SK-N-SH (cell line): ENCODE measurements at regions not wholly inside any gene's neighbourhood (a gene's known extent, or its start where the extent isn't known, plus 50 kb on each side); places are given as distances from the start of the nearest gene placed in this dataset.

Source experiments
- CTCF ChIA-PET: fragments of 300-600, 350-600 bp; formaldehyde crosslinking; extraction: SDS; loops from one replicate; lab custom pipeline; 2021; lab: Yijun Ruan, JAX
- POLR2A ChIA-PET: fragments of 350-600 bp; sonication (Branson Sonifier 250); formaldehyde crosslinking; extraction: SDS; loops from one replicate; lab custom pipeline; 2020; ENCODE audit warnings: antibody characterized with exemption, inconsistent platforms; lab: Yijun Ruan, JAX
- DNase-seq: peaks from one replicate; pipeline ENCODE4 v3.0.0; 2012
- H2AFZ ChIP-seq: fragments of 200-600 bp; sonication (generic); 2 replicates; pipeline ENCODE4 v1.8.1; 2016; ENCODE audit warnings: antibody characterized with exemption, mild to moderate bottlenecking, low read depth
- H3F3A ChIP-seq: fragments of 200-600 bp; sonication (generic); replicated peaks from 2 replicates; pipeline ENCODE3; 2016; ENCODE audit warnings: antibody characterized with exemption, mild to moderate bottlenecking; ENCODE audit not compliant: insufficient read depth
- H3K27ac ChIP-seq, 2 experiments: fragments of 200-500 bp in 1 of 2; fragments of 200-600 bp in 1 of 2; sonication (Bioruptor generic) in 1 of 2; sonication (generic), shearing (Covaris generic) in 1 of 2; 2 replicates each; pipeline versions ENCODE4 v1.5.1 to v1.6.1; 2014 to 2016; ENCODE audit warnings: low read depth in 2 of 2, inconsistent platforms in 1 of 2, low read length in 1 of 2, mild to moderate bottlenecking in 1 of 2, mixed read lengths in 1 of 2
- H3K27me3 ChIP-seq: fragments of 200-600 bp; sonication (generic), shearing (Covaris generic); 2 replicates; pipeline ENCODE4 v1.6.1; 2016; ENCODE audit warnings: mixed run types; ENCODE audit not compliant: insufficient read depth
- H3K36me3 ChIP-seq, 2 experiments: fragments of 200-500 bp in 1 of 2; fragments of 200-600 bp in 1 of 2; sonication (Bioruptor generic) in 1 of 2; sonication (generic) in 1 of 2; replicated peaks in 1 of 2; 2 replicates each; pipeline versions ENCODE3 to v1.5.1; 2014 to 2016; ENCODE audit warnings: low read length in 1 of 2, mild to moderate bottlenecking in 1 of 2; ENCODE audit not compliant: insufficient read depth in 2 of 2, control insufficient read depth in 1 of 2
- H3K4me1 ChIP-seq, 2 experiments: fragments of 200-500 bp in 1 of 2; fragments of 200-600 bp in 1 of 2; sonication (Bioruptor generic) in 1 of 2; sonication (generic), shearing (Covaris generic) in 1 of 2; 2 replicates each; pipeline versions ENCODE4 v1.5.1 to v1.6.1; 2014 to 2016; ENCODE audit warnings: low read depth in 1 of 2, low read length in 1 of 2, mixed run types in 1 of 2; ENCODE audit not compliant: insufficient read depth in 2 of 2, control insufficient read depth in 1 of 2
- H3K4me2 ChIP-seq: fragments of 200-600 bp; sonication (generic), shearing (Covaris generic); 2 replicates; pipeline ENCODE4 v1.6.1; 2017; ENCODE audit warnings: mixed run types
- H3K4me3 ChIP-seq, 2 experiments: fragments of 200-500 bp in 1 of 2; fragments of 200-600 bp in 1 of 2; sonication (Bioruptor generic) in 1 of 2; sonication (generic), shearing (Covaris generic) in 1 of 2; 2 replicates each; pipeline versions ENCODE4 v1.5.1 to v1.8.1; 2014 to 2016; ENCODE audit warnings: low read depth in 2 of 2, inconsistent platforms in 1 of 2, low read length in 1 of 2, mild to moderate bottlenecking in 1 of 2, mixed read lengths in 1 of 2, moderate library complexity in 1 of 2
- H3K79me2 ChIP-seq: fragments of 200-600 bp; sonication (generic); 2 replicates; pipeline ENCODE4 v1.8.1; 2017; ENCODE audit warnings: mild to moderate bottlenecking; ENCODE audit not compliant: insufficient read depth
- H3K9ac ChIP-seq: fragments of 200-600 bp; sonication (generic); 2 replicates; pipeline ENCODE4 v1.6.1; 2017; ENCODE audit warnings: mixed run types
- H3K9me2 ChIP-seq: fragments of 200-600 bp; sonication (generic); 2 replicates; pipeline ENCODE4 v1.6.1; 2017; ENCODE audit warnings: mixed run types
- H3K9me3 ChIP-seq: fragments of 200-600 bp; sonication (generic); 2 replicates; pipeline ENCODE4 v1.6.1; 2017; ENCODE audit warnings: mixed run types, mild to moderate bottlenecking, moderate library complexity
- H4K20me1 ChIP-seq: fragments of 200-600 bp; sonication (generic); 2 replicates; pipeline ENCODE4 v1.6.1; 2017; ENCODE audit warnings: mild to moderate bottlenecking, mixed run types; ENCODE audit not compliant: insufficient read depth
- CHD2 ChIP-seq: fragments of 150-350 bp; IDR thresholded peaks from 2 replicates; pipeline ENCODE4 v1.6.1; 2018; ENCODE audit warnings: low read length; ENCODE audit not compliant: partially characterized antibody
- EP300 ChIP-seq, 2 experiments: IDR thresholded peaks; 2 replicates each; pipeline versions ENCODE4 v1.4.0 to v1.6.1; 2012; ENCODE audit warnings: borderline replicate concordance in 1 of 2, low read depth in 1 of 2, low read length in 1 of 2
- EZH2phosphoT487 ChIP-seq: fragments of 200-600 bp; sonication (generic); IDR thresholded peaks from 2 replicates; pipeline ENCODE4 v1.6.1; 2017; ENCODE audit warnings: low read depth, mixed run types, mild to moderate bottlenecking, antibody characterized with exemption, moderate library complexity, borderline replicate concordance
- FOXJ3 ChIP-seq: sonication (generic); formaldehyde crosslinking; IDR thresholded peaks from 2 replicates; pipeline ENCODE4 v1.5.1; 2020; ENCODE audit warnings: mild to moderate bottlenecking, missing genetic modification reagents
- FOXM1 ChIP-seq: IDR thresholded peaks from 2 replicates; pipeline ENCODE4 v1.4.0; 2012; ENCODE audit warnings: low read depth, mild to moderate bottlenecking
- GABPA ChIP-seq: IDR thresholded peaks from 2 replicates; pipeline ENCODE4 v1.4.0; 2012; ENCODE audit warnings: low read depth, mild to moderate bottlenecking
- GATA2 ChIP-seq: sonication (generic); formaldehyde crosslinking; IDR thresholded peaks from 2 replicates; pipeline ENCODE4 v1.5.0; 2020; ENCODE audit warnings: mild to moderate bottlenecking, missing genetic modification reagents
- MAX ChIP-seq: IDR thresholded peaks from 2 replicates; pipeline ENCODE4 v1.4.0; 2012; ENCODE audit warnings: low read depth
- NFIC ChIP-seq: IDR thresholded peaks from 2 replicates; pipeline ENCODE4 v1.4.0; 2012; ENCODE audit warnings: borderline replicate concordance
- RCOR1 ChIP-seq: fragments of 150-350 bp; IDR thresholded peaks from 2 replicates; pipeline ENCODE4 v1.6.1; 2017; ENCODE audit warnings: antibody characterized with exemption, low read length
- RFX5 ChIP-seq: IDR thresholded peaks from 2 replicates; pipeline ENCODE4 v1.6.1; 2012; ENCODE audit warnings: mild to moderate bottlenecking, improper control_type of control experiment, low read length
- RXRA ChIP-seq: IDR thresholded peaks from 2 replicates; pipeline ENCODE4 v1.4.0; 2012; ENCODE audit warnings: low read depth, mild to moderate bottlenecking, borderline replicate concordance
- SIN3A ChIP-seq: IDR thresholded peaks from 2 replicates; pipeline ENCODE4 v1.6.1; 2012; ENCODE audit warnings: low read depth, mild to moderate bottlenecking, low read length, moderate library complexity, borderline replicate concordance
- SMC3 ChIP-seq: IDR thresholded peaks from 2 replicates; pipeline ENCODE4 v1.6.1; 2012; ENCODE audit warnings: low read depth, low read length, improper control_type of control experiment
- TAF1 ChIP-seq: IDR thresholded peaks from 2 replicates; pipeline ENCODE4 v1.6.1; 2012; ENCODE audit warnings: low read depth, mild to moderate bottlenecking, low read length, moderate library complexity, borderline replicate concordance
- TCF12 ChIP-seq: IDR thresholded peaks from 2 replicates; pipeline ENCODE4 v1.4.0; 2012
- USF1 ChIP-seq: IDR thresholded peaks from 2 replicates; pipeline ENCODE4 v1.4.0; 2012; ENCODE audit warnings: low read depth, borderline replicate concordance
- ZBTB33 ChIP-seq: IDR thresholded peaks from 2 replicates; pipeline ENCODE4 v1.4.0; 2012; ENCODE audit warnings: low read depth, borderline replicate concordance
- WGBS: methylation state at CpG from one replicate; pipeline ENCODE4 v1.1.6; 2017; ENCODE audit warnings: low lambda C conversion rate; 5-methylcytosine and 5-hydroxymethylcytosine counted together
- TF ChIP-seq, protein P1 (sequence below): IDR thresholded peaks from 2 replicates; pipeline ENCODE4 v1.6.1; 2012; ENCODE audit warnings: mild to moderate bottlenecking, low read depth, low read length, moderate library complexity
- TF ChIP-seq, protein P2 (sequence below): fragments of 150-350 bp; IDR thresholded peaks from 2 replicates; pipeline ENCODE4 v1.6.1; 2016; ENCODE audit warnings: mild to moderate bottlenecking, low read depth, low read length

- TF ChIP-seq FOXM1 (no peak), SMC3 (no peak), RCOR1 (no peak), ZBTB33 (no peak), RXRA (no peak), SIN3A (no peak), GATA2 (CRISPR knock-in tag) (no peak), FOXJ3 (no peak), GABPA (no peak), EP300 (IDR thresholded peaks at IDR 0.05; ENCODE audit: borderline replicate concordance in 1 of 2, low read depth in 1 of 2, low read length in 1 of 2) (no peak), EZH2phosphoT487 (no peak), RFX5 (no peak), USF1 (no peak), MAX (no peak), NFIC (no peak), TAF1 (no peak), TCF12 (no peak), CHD2 (no peak)
- TF ChIP-seq, protein P1, sequence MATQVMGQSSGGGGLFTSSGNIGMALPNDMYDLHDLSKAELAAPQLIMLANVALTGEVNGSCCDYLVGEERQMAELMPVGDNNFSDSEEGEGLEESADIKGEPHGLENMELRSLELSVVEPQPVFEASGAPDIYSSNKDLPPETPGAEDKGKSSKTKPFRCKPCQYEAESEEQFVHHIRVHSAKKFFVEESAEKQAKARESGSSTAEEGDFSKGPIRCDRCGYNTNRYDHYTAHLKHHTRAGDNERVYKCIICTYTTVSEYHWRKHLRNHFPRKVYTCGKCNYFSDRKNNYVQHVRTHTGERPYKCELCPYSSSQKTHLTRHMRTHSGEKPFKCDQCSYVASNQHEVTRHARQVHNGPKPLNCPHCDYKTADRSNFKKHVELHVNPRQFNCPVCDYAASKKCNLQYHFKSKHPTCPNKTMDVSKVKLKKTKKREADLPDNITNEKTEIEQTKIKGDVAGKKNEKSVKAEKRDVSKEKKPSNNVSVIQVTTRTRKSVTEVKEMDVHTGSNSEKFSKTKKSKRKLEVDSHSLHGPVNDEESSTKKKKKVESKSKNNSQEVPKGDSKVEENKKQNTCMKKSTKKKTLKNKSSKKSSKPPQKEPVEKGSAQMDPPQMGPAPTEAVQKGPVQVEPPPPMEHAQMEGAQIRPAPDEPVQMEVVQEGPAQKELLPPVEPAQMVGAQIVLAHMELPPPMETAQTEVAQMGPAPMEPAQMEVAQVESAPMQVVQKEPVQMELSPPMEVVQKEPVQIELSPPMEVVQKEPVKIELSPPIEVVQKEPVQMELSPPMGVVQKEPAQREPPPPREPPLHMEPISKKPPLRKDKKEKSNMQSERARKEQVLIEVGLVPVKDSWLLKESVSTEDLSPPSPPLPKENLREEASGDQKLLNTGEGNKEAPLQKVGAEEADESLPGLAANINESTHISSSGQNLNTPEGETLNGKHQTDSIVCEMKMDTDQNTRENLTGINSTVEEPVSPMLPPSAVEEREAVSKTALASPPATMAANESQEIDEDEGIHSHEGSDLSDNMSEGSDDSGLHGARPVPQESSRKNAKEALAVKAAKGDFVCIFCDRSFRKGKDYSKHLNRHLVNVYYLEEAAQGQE, result no peak
- TF ChIP-seq, protein P2, sequence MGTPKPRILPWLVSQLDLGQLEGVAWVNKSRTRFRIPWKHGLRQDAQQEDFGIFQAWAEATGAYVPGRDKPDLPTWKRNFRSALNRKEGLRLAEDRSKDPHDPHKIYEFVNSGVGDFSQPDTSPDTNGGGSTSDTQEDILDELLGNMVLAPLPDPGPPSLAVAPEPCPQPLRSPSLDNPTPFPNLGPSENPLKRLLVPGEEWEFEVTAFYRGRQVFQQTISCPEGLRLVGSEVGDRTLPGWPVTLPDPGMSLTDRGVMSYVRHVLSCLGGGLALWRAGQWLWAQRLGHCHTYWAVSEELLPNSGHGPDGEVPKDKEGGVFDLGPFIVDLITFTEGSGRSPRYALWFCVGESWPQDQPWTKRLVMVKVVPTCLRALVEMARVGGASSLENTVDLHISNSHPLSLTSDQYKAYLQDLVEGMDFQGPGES, result no peak
- no peak overlapping the region for H2AFZ ChIP-seq
- H3K4me3 ChIP-seq, result no peak overlapping the region
- WGBS, result 38% methylated on average over 11 of the region's 11 CpGs
- peaks cover 0 to 11% of the 10 kb centered on the region in 2 experiments; a peak in 1 of 4 replicates for H3K4me1 ChIP-seq
- H3K36me3 ChIP-seq, result no peaks in the 10 kb centered on the region
- no peaks in the 10 kb centered on the region for H4K20me1 ChIP-seq
- no peaks in the 10 kb centered on the region for H3F3A ChIP-seq
- POLR2A ChIA-PET, result no interaction called here
- H3K27me3 ChIP-seq, result no peaks in the 10 kb centered on the region
- no peak overlapping the region for H3K4me2 ChIP-seq
- CTCF ChIA-PET, result interaction anchor here (1.0 to 1.1 kb wide), 2 partner anchors 282 to 808 kb away, joined by 3 to 4 read pairs; no protein-coding TSS in a partner anchor
- DNase-seq, result no peak
- H3K9me3 ChIP-seq, result no peaks in the 10 kb centered on the region
- H3K79me2 ChIP-seq, result no peaks in the 10 kb centered on the region
- no peaks in the 10 kb centered on the region for H3K9me2 ChIP-seq
- H3K27ac ChIP-seq, result no peak overlapping the region
- H3K9ac ChIP-seq, result no peak overlapping the region
These were observed 283.6 kb downstream of the AJAP1 start for GRCh38 chr1:4937876-4938534.
